Right lobe of liver (tissue), 6 donors: ENCODE measurements at regions not wholly inside any gene's neighbourhood (a gene's known extent, or its start where the extent isn't known, plus 50 kb on each side); places are given as distances from the start of the nearest gene placed in this dataset.

Experiments
- ATAC-seq, 4 donors: fragments of 200-7000 bp; cut with Tn5 transposase; one replicate each; pipeline ENCODE4 v1.9.1; 2020; ENCODE audit warnings: mild to moderate bottlenecking in 4 of 4, moderate library complexity in 4 of 4
- DNase-seq, 3 donors: peaks; one replicate each; pipeline ENCODE4 v3.0.0-alpha.2; 2020
- H3K27ac ChIP-seq, 3 donors: fragments of 200-600 bp; one replicate each; pipeline ENCODE4 v1.8.0; 2022
- H3K27me3 ChIP-seq, 2 donors: fragments of 200-600 bp; one replicate each; pipeline ENCODE4 v1.8.0; 2022
- H3K36me3 ChIP-seq, 4 donors: fragments of 200-600 bp; sonication (generic) in 1 of 4; one replicate each; pipeline versions ENCODE4 v1.5.1 to v1.8.0; 2017 to 2022; ENCODE audit warnings: control low read depth in 1 of 4
- H3K4me1 ChIP-seq, 4 donors: fragments of 200-600 bp; sonication (generic) in 1 of 4; one replicate each; pipeline versions ENCODE4 v1.5.1 to v1.8.0; 2017 to 2022; ENCODE audit warnings: control low read depth in 1 of 4
- H3K4me3 ChIP-seq, 3 donors: fragments of 200-600 bp; one replicate each; pipeline ENCODE4 v1.8.0; 2022
- H3K9me3 ChIP-seq, 4 donors: fragments of 200-600 bp; sonication (generic) in 1 of 4; one replicate each; pipeline versions ENCODE4 v1.5.1 to v1.8.0; 2017 to 2022; ENCODE audit warnings: control low read depth in 1 of 4
- POLR2A ChIP-seq: fragments of 450-650 bp; IDR thresholded peaks from one replicate; pipeline ENCODE4 v1.6.1; 2017; ENCODE audit warnings: antibody characterized with exemption, mild to moderate bottlenecking
- WGBS: methylation state at CpG from one replicate; pipeline ENCODE4 v1.1.6; 2018; ENCODE audit warnings: low coverage, low lambda C conversion rate; ENCODE audit not compliant: insufficient coverage; ENCODE audit errors: missing lambda C conversion rate; 5-methylcytosine and 5-hydroxymethylcytosine counted together
- intact Hi-C, 2 donors: fragments of 100-400 bp; cut with DNase I; formaldehyde crosslinking; loops; one replicate each; pipeline versions ENCODE4 v1.11.2 to v1.14.1; 2022
- TF ChIP-seq, protein P1 (sequence below), 4 donors: fragments of 200-600 bp in 3 of 4; fragments of 450-650 bp in 1 of 4; IDR thresholded peaks; one replicate each; pipeline versions ENCODE4 v1.5.1 to v1.8.0; 2016 to 2022; ENCODE audit warnings: antibody characterized with exemption in 4 of 4, mild to moderate bottlenecking in 2 of 4
- donor health status: DM: no; HTN: yes; CAD: no.
- donor health status: DM: no; HTN: no; CAD: no.
- donor health status: DM: no; HTN: no; CAD: no.
- donor health status: DM: no; HTN: yes; CAD: no.
- donor health status: DM: no; HTN: yes; CAD: no.

DNA sequence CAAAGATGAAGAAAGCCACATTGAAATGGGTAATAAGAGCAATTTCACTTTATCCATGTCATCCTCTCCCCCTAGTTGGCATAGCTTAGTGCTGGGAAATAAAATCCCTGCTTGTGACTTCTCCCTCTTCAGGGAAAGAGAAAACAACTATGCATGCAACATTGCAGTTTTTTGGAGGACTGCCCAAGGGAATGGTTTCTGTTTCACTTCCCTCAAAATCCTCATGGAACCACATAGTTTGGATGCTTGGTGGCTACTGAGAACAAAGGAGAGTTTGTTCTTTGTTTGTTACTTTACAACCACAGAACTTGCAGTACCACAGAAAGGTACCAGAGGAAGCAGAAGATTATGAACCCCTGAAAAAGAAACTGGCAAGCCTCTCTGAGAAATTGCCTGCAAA lies 384.6 kb upstream of the RORA start:
- ATAC-seq (peak in 1 of 4 donors; percentile 69), DNase-seq (no peak)
- Histone ChIP-seq H3K36me3 (no peaks in the 10 kb centered on the region), H3K4me3 (no peak overlapping the region), H3K27ac (no peak overlapping the region), H3K9me3 (no peaks in the 10 kb centered on the region), H3K4me1 (no peaks in the 10 kb centered on the region), H3K27me3 (no peaks in the 10 kb centered on the region)
- intact Hi-C loops: no loop called here
- no peak for TF ChIP-seq POLR2A
- TF ChIP-seq, protein P1, sequence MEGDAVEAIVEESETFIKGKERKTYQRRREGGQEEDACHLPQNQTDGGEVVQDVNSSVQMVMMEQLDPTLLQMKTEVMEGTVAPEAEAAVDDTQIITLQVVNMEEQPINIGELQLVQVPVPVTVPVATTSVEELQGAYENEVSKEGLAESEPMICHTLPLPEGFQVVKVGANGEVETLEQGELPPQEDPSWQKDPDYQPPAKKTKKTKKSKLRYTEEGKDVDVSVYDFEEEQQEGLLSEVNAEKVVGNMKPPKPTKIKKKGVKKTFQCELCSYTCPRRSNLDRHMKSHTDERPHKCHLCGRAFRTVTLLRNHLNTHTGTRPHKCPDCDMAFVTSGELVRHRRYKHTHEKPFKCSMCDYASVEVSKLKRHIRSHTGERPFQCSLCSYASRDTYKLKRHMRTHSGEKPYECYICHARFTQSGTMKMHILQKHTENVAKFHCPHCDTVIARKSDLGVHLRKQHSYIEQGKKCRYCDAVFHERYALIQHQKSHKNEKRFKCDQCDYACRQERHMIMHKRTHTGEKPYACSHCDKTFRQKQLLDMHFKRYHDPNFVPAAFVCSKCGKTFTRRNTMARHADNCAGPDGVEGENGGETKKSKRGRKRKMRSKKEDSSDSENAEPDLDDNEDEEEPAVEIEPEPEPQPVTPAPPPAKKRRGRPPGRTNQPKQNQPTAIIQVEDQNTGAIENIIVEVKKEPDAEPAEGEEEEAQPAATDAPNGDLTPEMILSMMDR (IDR thresholded peaks at IDR 0.05): no peak

DNA sequence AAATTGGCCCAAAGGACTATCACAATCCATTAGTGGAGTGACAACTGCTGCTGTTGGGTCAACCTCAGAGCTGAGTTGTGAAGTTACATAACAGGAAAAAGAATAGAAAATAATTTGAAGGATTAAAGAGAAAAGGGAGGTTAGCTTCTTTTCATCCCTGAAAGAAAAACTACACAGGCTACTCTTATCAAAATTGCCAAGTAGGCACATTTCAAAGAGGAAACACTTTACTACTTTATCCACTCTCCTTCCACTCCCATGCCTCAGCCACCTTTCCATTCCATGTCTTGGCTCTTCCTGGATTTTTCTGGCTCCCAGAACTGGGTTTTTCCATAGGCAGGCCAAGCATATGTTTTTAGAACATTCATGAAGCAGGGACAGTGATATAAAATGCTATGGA lies 384.0 kb upstream of the RORA start:
- intact Hi-C loops: no loop called here
- no peaks in the 10 kb centered on the region for H3K27me3 ChIP-seq
- ATAC-seq: no peak
- H3K4me3 ChIP-seq: no peak overlapping the region
- H3K36me3 ChIP-seq: no peaks in the 10 kb centered on the region
- no peak for DNase-seq
- no peak overlapping the region for H3K27ac ChIP-seq
- no peaks in the 10 kb centered on the region for H3K9me3 ChIP-seq
- TF ChIP-seq POLR2A: no peak
- TF ChIP-seq, protein P1 (IDR thresholded peaks at IDR 0.05): no peak
- H3K4me1 ChIP-seq: no peaks in the 10 kb centered on the region

DNA sequence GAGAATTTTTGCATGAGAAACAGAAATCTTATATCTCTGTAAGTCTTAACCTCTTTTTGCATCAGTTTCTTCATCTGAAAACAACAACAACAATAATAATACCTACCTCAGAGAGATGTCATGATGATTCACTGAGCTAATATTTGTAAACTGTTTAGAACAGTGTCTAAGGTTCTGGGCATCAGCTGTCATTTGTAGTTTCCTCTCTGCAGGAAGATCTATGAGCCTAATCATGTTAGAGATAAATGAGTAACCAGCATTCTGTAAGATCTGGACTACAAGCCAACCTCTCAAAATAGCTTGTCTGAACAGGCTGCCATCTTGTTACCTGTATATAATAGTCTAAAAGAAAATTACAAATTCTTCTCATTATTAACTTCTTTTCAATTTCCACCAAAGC lies 383.0 kb upstream of the RORA start:
- H3K4me3 ChIP-seq: no peak overlapping the region
- no peak overlapping the region for H3K27ac ChIP-seq
- no peaks in the 10 kb centered on the region for H3K4me1 ChIP-seq
- H3K9me3 ChIP-seq: no peaks in the 10 kb centered on the region
- no peaks in the 10 kb centered on the region for H3K36me3 ChIP-seq
- TF ChIP-seq, protein P1 (IDR thresholded peaks at IDR 0.05): no peak
- TF ChIP-seq POLR2A: no peak
- peak in 1 of 4 donors; percentile 54 for ATAC-seq
- DNase-seq: no peak
- intact Hi-C loops: no loop called here
- H3K27me3 ChIP-seq: no peaks in the 10 kb centered on the region

DNA sequence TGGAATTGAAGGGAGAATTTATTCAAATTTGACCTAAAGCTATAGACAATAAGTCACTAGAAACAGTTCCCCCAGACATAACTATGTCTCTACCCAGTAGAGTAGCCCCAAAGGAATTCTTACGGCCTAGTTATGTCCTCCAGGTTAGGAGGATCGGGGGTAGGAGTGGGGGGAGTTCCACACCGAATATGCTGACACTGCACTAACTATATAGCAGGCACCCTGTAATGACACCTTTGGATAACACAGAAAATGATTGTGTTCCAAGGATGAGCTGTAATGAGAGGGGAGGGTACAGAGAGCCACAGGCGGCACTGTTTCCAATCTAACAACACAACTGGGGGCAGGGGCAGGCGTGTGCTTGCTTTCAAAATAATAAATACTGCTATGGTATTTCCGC lies 376.2 kb upstream of the RORA start:
- TF ChIP-seq, protein P1 (IDR thresholded peaks at IDR 0.05): no peak
- no peak for TF ChIP-seq POLR2A
- intact Hi-C loops: no loop called here
- Histone ChIP-seq H3K36me3 (no peaks in the 10 kb centered on the region), H3K4me3 (no peak overlapping the region), H3K27ac (no peak overlapping the region), H3K27me3 (no peaks in the 10 kb centered on the region), H3K4me1 (no peaks in the 10 kb centered on the region), H3K9me3 (no peaks in the 10 kb centered on the region)
- ATAC-seq: no peak
- no peak for DNase-seq
- WGBS: 91% methylated on average over 6 of the region's 6 CpGs

DNA sequence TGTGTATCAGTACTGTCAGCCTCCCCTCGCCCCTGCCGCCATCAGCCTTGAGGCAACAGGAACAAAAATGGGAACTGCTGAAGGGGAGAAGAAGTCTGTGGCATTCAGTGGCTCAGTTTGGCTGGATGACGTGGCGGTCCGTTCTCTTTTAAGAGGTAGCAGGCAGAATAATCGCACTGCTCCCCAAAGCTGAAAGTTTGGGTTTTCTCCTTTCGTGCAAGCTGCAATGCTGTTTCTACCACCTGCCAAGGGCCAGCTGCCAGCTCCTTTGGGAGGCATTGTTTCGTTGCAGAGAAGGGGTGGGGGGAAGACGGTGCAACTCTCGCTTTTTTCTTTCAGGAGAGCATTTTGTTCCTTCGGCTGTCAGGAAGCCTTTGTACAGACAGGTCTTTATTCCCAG lies 369.6 kb upstream of the RORA start:
- DNase-seq (no peak), ATAC-seq (no peak)
- intact Hi-C loops: no loop called here
- Histone ChIP-seq H3K27me3 (no peaks in the 10 kb centered on the region), H3K4me3 (no peak overlapping the region), H3K4me1 (no peaks in the 10 kb centered on the region), H3K36me3 (no peaks in the 10 kb centered on the region), H3K27ac (no peak overlapping the region), H3K9me3 (no peaks in the 10 kb centered on the region)
- no peak for TF ChIP-seq POLR2A
- WGBS: 67% methylated on average over 10 of the region's 11 CpGs
